Hematopoietic multipotent progenitor cell (in vitro differentiated cells): ENCODE measurements at regions not wholly inside any gene's neighbourhood (a gene's known extent, or its start where the extent isn't known, plus 50 kb on each side); places are given as distances from the start of the nearest gene placed in this dataset.
"Not testable (repeated sequence)": the region's sequence is repeated elsewhere in the genome, so short reads cannot be mapped to it uniquely, and the experiment has no call there.

Source experiments
- DNase-seq, 3 donors: peaks; one replicate each; pipeline ENCODE4 v3.0.0-alpha.2; 2011 to 2015; ENCODE audit warnings: low read depth in 2 of 3, low spot score in 2 of 3

GRCh38 chrX:52585892-52586291 is 68.8 kb downstream of the SSX7 start:
- no peak for DNase-seq

- no peak for DNase-seq
Measured at GRCh38 chrX:52577464-52578173, 60.8 kb upstream of the XAGE1B start.

- no peak for DNase-seq
Measured at GRCh38 chrX:52576946-52577345, 60.1 kb upstream of the XAGE1B start.

GRCh38 chrX:52576474-52576873 is 59.6 kb upstream of the XAGE1B start:
- no peak for DNase-seq

GRCh38 chrX:52574416-52575275 is 57.8 kb upstream of the XAGE1B start:
- DNase-seq: peak; percentile 9 to 65 (median 29)

- DNase-seq: not testable (repeated sequence)
Measured at GRCh38 chrX:52568146-52568545, 51.3 kb upstream of the XAGE1B start.
